Thyroid gland (tissue), 4 donors: ENCODE measurements at regions not wholly inside any gene's neighbourhood (a gene's known extent, or its start where the extent isn't known, plus 50 kb on each side); places are given as distances from the start of the nearest gene placed in this dataset.

ENCODE experiments used
- DNase-seq, 2 donors: peaks; one replicate each; pipeline ENCODE4 v3.0.0-alpha.2; 2019
- H3K27ac ChIP-seq, 3 donors: fragments of 200-600 bp; sonication (generic); 1 replicate in 2 of 3; 2 replicates in 1 of 3; pipeline ENCODE4 v1.5.1; 2016 to 2019; ENCODE audit warnings: mild to moderate bottlenecking in 1 of 3, moderate library complexity in 1 of 3
- H3K27me3 ChIP-seq: fragments of 200-600 bp; sonication (generic); one replicate; pipeline ENCODE4 v1.5.1; 2019
- H3K36me3 ChIP-seq, 2 donors: fragments of 200-600 bp; sonication (generic); one replicate each; pipeline ENCODE4 v1.5.1; 2016 to 2019
- H3K4me1 ChIP-seq, 2 donors: fragments of 200-600 bp; sonication (generic); one replicate each; pipeline ENCODE4 v1.5.1; 2017 to 2019
- H3K4me3 ChIP-seq, 3 donors: fragments of 200-600 bp; sonication (generic); replicated peaks in 1 of 3; 1 replicate in 2 of 3; 2 replicates in 1 of 3; pipeline ENCODE4 v1.5.1; 2016; ENCODE audit warnings: mild to moderate bottlenecking in 1 of 3
- H3K9me3 ChIP-seq: fragments of 200-600 bp; sonication (generic); one replicate; pipeline ENCODE4 v1.5.1; 2017
- CTCF ChIP-seq, 6 experiments: fragments of 200-600 bp in 3 of 6; fragments of 450-650 bp in 3 of 6; sonication (generic) in 3 of 6; IDR thresholded peaks; one replicate each; pipeline ENCODE4 v1.5.1; 2016 to 2019; ENCODE audit warnings: antibody characterized with exemption in 6 of 6, mild to moderate bottlenecking in 2 of 6, inconsistent platforms in 1 of 6, moderate library complexity in 1 of 6
- POLR2A ChIP-seq, 2 donors: fragments of 450-650 bp; IDR thresholded peaks; one replicate each; pipeline ENCODE4 v1.6.1; 2017; ENCODE audit warnings: antibody characterized with exemption in 2 of 2, mild to moderate bottlenecking in 2 of 2, moderate library complexity in 1 of 2
- WGBS, 2 donors: methylation state at CpG; one replicate each; pipeline ENCODE4 v1.1.5; 2017; 5-methylcytosine and 5-hydroxymethylcytosine counted together
- intact Hi-C: fragments of 100-400 bp; cut with DNase I; formaldehyde crosslinking; loops from one replicate; pipeline ENCODE4 v1.15.1; 2023

- intact Hi-C loops, result no loop called here
- DNase-seq, result no peak
- TF ChIP-seq CTCF (IDR thresholded peaks at IDR 0.05) (no peak), POLR2A (IDR thresholded peaks at IDR 0.05) (no peak)
- WGBS, 2 donors, result 82 to 94% methylated on average over 12 of the region's 12 CpGs
- Histone ChIP-seq H3K27me3 (no peaks in the 10 kb centered on the region), H3K9me3 (no peaks in the 10 kb centered on the region), H3K4me3 (no peak overlapping the region), H3K36me3 (no peaks in the 10 kb centered on the region), H3K27ac (no peak overlapping the region), H3K4me1 (no peaks in the 10 kb centered on the region)
Observed at GRCh38 chr14:101049511-101049910, 146.0 kb upstream of the RTL1 start.

GRCh38 chr14:101049942-101050341 lies 146.4 kb upstream of the RTL1 start:
- 42 to 66% methylated on average over 3 to 6 of the region's 6 CpGs for WGBS, 2 donors
- intact Hi-C loops, result no loop called here
- no peaks in the 10 kb centered on the region for H3K9me3 ChIP-seq
- H3K27me3 ChIP-seq, result no peaks in the 10 kb centered on the region
- no peaks in the 10 kb centered on the region for H3K4me1 ChIP-seq
- no peak overlapping the region for H3K4me3 ChIP-seq
- no peak overlapping the region for H3K27ac ChIP-seq
- DNase-seq, result no peak
- TF ChIP-seq CTCF (IDR thresholded peaks at IDR 0.05) (no peak), POLR2A (IDR thresholded peaks at IDR 0.05) (no peak)
- no peaks in the 10 kb centered on the region for H3K36me3 ChIP-seq

- no peak for DNase-seq
- H3K4me3 ChIP-seq, result no peak overlapping the region
- WGBS, 2 donors, result 95 to 97% methylated on average over 16 to 17 of the region's 17 CpGs
- H3K27ac ChIP-seq, result no peak overlapping the region
- intact Hi-C loops, result no loop called here
- no peaks in the 10 kb centered on the region for H3K9me3 ChIP-seq
- TF ChIP-seq POLR2A (IDR thresholded peaks at IDR 0.05) (no peak), CTCF (IDR thresholded peaks at IDR 0.05) (no peak)
- no peaks in the 10 kb centered on the region for H3K27me3 ChIP-seq
- no peaks in the 10 kb centered on the region for H3K36me3 ChIP-seq
- H3K4me1 ChIP-seq, result no peaks in the 10 kb centered on the region
Observed at GRCh38 chr14:101050901-101051490, 147.5 kb upstream of the RTL1 start.

- no peaks in the 10 kb centered on the region for H3K27me3 ChIP-seq
- H3K4me3 ChIP-seq, result no peak overlapping the region
- no peaks in the 10 kb centered on the region for H3K4me1 ChIP-seq
- intact Hi-C loops, result no loop called here
- no peaks in the 10 kb centered on the region for H3K36me3 ChIP-seq
- no peak for DNase-seq
- H3K9me3 ChIP-seq, result no peaks in the 10 kb centered on the region
- 87 to 93% methylated on average over 5 to 6 of the region's 7 CpGs for WGBS, 2 donors
- TF ChIP-seq CTCF (IDR thresholded peaks at IDR 0.05), result no peak
- no peak for TF ChIP-seq POLR2A (IDR thresholded peaks at IDR 0.05)
- no peak overlapping the region for H3K27ac ChIP-seq
Observed at GRCh38 chr14:101054671-101055070, 151.1 kb upstream of the RTL1 start.

- no peaks in the 10 kb centered on the region for H3K4me1 ChIP-seq
- intact Hi-C loops, result no loop called here
- WGBS, 2 donors, result 94 to 96% methylated on average over 12 to 15 of the region's 15 CpGs
Observed at GRCh38 chr14:101055106-101055662, 151.7 kb upstream of the RTL1 start.

More at GRCh38 chr14:101055106-101055662, 151.7 kb upstream of the RTL1 start:
- Histone ChIP-seq H3K4me3 (no peak overlapping the region), H3K27me3 (no peaks in the 10 kb centered on the region), H3K36me3 (no peaks in the 10 kb centered on the region), H3K9me3 (no peaks in the 10 kb centered on the region), H3K27ac (no peak overlapping the region)
- DNase-seq, result no peak
- TF ChIP-seq CTCF (IDR thresholded peaks at IDR 0.05) (no peak), POLR2A (IDR thresholded peaks at IDR 0.05) (no peak)
